ENCODE measurements at regions not wholly inside any gene's neighbourhood (a gene's known extent, or its start where the extent isn't known, plus 50 kb on each side); places are given as distances from the start of the nearest gene placed in this dataset.

DNA sequence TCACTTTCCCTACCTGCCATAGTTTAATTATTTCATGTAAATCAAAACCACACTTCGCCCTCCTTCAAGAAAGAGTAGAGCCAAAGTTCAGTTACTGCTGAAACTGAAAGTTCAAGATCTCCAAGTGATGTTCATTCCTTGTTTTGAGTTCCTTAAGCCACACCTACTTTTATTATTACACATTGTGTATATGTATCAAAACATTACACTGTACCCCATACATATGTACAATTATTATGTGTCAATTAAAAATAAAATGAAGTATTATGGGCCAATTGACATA is 892.3 kb upstream of the NDST4 start:
- in situ Hi-C loops (cut with MboI; ENCODE audit: low sequenced_read_pairs), result no loop called here
- intact Hi-C loops (cut with micrococcal nuclease), result no loop called here
- Histone ChIP-seq H3K4ac (ENCODE audit: low read depth, low read length) (no peak overlapping the region), H3K4me3 (ENCODE audit: insufficient read depth, low read depth, low read length) (no peak overlapping the region), H2BK120ac (ENCODE audit: low read depth, low read length) (no peak overlapping the region), H3K9me1 (ENCODE audit: insufficient read depth, low read length) (no peaks in the 10 kb centered on the region), H3K14ac (replicated peaks; ENCODE audit: low read depth, low read length) (no peak overlapping the region), H4K8ac (ENCODE audit: low read depth in 2 of 2, low read length in 2 of 2) (no peak overlapping the region), H3K18ac (ENCODE audit: low read depth, low read length) (no peak overlapping the region), H3K36me3 (ENCODE audit: control insufficient read depth, insufficient read depth, low read length) (no peaks in the 10 kb centered on the region), H3K9ac (ENCODE audit: low read depth, low read length) (no peak overlapping the region), H4K5ac (ENCODE audit: low read depth, low read length) (no peak overlapping the region), H2AFZ (replicated peaks; ENCODE audit: low read length, poor library complexity) (no peak overlapping the region), H3K23ac (ENCODE audit: low read depth, low read length) (no peak overlapping the region), H2BK5ac (ENCODE audit: low read depth, low read length, poor library complexity, severe bottlenecking) (no peak overlapping the region), H3K27me3 (ENCODE audit: control insufficient read depth, insufficient read depth, low read length) (no peaks in the 10 kb centered on the region), H3K27ac (ENCODE audit: insufficient read depth, low read length) (no peak overlapping the region), H3K4me2 (ENCODE audit: low read depth, low read length) (no peak overlapping the region), H3K9me3 (ENCODE audit: control insufficient read depth, insufficient read depth, low read length) (peaks cover 3% of the 10 kb centered on the region; the same call in 1 of the 2 replicates), H4K91ac (ENCODE audit: insufficient read depth, low read depth, low read length) (no peak overlapping the region), H2AK9ac (replicated peaks; ENCODE audit: low read depth, low read length, poor library complexity) (no peak overlapping the region), H2BK20ac (ENCODE audit: low read depth, low read length) (no peak overlapping the region), H2AK5ac (ENCODE audit: low read depth, low read length) (no peak overlapping the region), H3K79me1 (ENCODE audit: low read depth in 1 of 2, low read length in 2 of 2) (no peaks in the 10 kb centered on the region), H3K56ac (ENCODE audit: extremely low read depth, insufficient read depth, low read length) (no peak overlapping the region), H2BK15ac (ENCODE audit: low read depth, low read length) (no peak overlapping the region), H4K20me1 (ENCODE audit: insufficient read depth, low read length) (no peaks in the 10 kb centered on the region), H3K4me1 (ENCODE audit: control insufficient read depth, insufficient read depth, low read length) (no peaks in the 10 kb centered on the region)
- ChIA-PET POLR2A (ENCODE audit: unreplicated experiment) (no interaction called here), CTCF (no interaction called here)
- no CpG with 5 or more reads among the region's 1 CpG for WGBS, 2 experiments (ENCODE audit: extremely low coverage in 2 of 2, insufficient read length in 1 of 2)
- dilution Hi-C loops (cut with HindIII; ENCODE audit: low sequenced_read_pairs, unreplicated experiment), result no loop called here
- ATAC-seq (ENCODE audit: low read depth) (no peak), DNase-seq (no peak)
- TF ChIP-seq MAZ (IDR thresholded peaks at IDR 0.05; ENCODE audit: borderline replicate concordance, low read depth, low read length) (no peak), MXI1 (IDR thresholded peaks at IDR 0.05; ENCODE audit: borderline replicate concordance, low read depth, low read length) (no peak), CHD1 (IDR thresholded peaks at IDR 0.05; ENCODE audit: low read depth, low read length) (no peak), MAFK (IDR thresholded peaks at IDR 0.05; ENCODE audit: low read depth, low read length) (no peak), CEBPB (IDR thresholded peaks at IDR 0.05; ENCODE audit: low read depth, low read length) (no peak), RAD21 (IDR thresholded peaks at IDR 0.05; ENCODE audit: low read length) (no peak), USF2 (IDR thresholded peaks at IDR 0.05; ENCODE audit: low read depth, low read length) (no peak), FOS (IDR thresholded peaks at IDR 0.05; ENCODE audit: low read depth, low read length) (no peak)
- BruUV-seq (replicated peaks), result no TSS peak

Data from IMR-90 (cell line).